HPDE6-E6E7 (cell line): ENCODE measurements at regions not wholly inside any gene's neighbourhood (a gene's known extent, or its start where the extent isn't known, plus 50 kb on each side); places are given as distances from the start of the nearest gene placed in this dataset.

ENCODE experiments used
- DNase-seq: peaks from one replicate; pipeline ENCODE4 v3.0.0; 2011; ENCODE audit warnings: missing footprints; ENCODE audit errors: extremely low spot score

- no peak for DNase-seq
Observed at GRCh38 chr5:2895196-2895595, 143.7 kb upstream of the IRX2 start.

GRCh38 chr5:2894736-2895135 lies 143.3 kb upstream of the IRX2 start:
- DNase-seq: no peak

GRCh38 chr5:2894316-2894715 lies 142.8 kb upstream of the IRX2 start:
- DNase-seq: no peak

GRCh38 chr5:2892466-2893000 lies 141.1 kb upstream of the IRX2 start:
- DNase-seq: no peak

- no peak for DNase-seq
Observed at GRCh38 chr5:2891781-2892180, 140.3 kb upstream of the IRX2 start.

GRCh38 chr5:2890011-2890410 lies 138.5 kb upstream of the IRX2 start:
- DNase-seq: no peak

- DNase-seq: no peak
Observed at GRCh38 chr5:2888520-2889060, 137.1 kb upstream of the IRX2 start.

- DNase-seq: no peak
Observed at GRCh38 chr5:2887481-2888348, 136.2 kb upstream of the IRX2 start.

GRCh38 chr5:2886531-2886930 lies 135.1 kb upstream of the IRX2 start:
- no peak for DNase-seq

- DNase-seq: no peak
Observed at GRCh38 chr5:2883771-2884170, 132.3 kb upstream of the IRX2 start.

GRCh38 chr5:2879701-2880100 lies 128.2 kb upstream of the IRX2 start:
- no peak for DNase-seq

GRCh38 chr5:2877522-2877921 lies 126.0 kb upstream of the IRX2 start:
- no peak for DNase-seq

- no peak for DNase-seq
Observed at GRCh38 chr5:2876183-2876582, 124.7 kb upstream of the IRX2 start.

- no peak for DNase-seq
Observed at GRCh38 chr5:2874099-2874498, 122.6 kb upstream of the IRX2 start.

GRCh38 chr5:2872676-2873075 lies 121.2 kb upstream of the IRX2 start:
- DNase-seq: no peak

GRCh38 chr5:2871282-2871681 lies 119.8 kb upstream of the IRX2 start:
- DNase-seq: no peak

- DNase-seq: no peak
Observed at GRCh38 chr5:2869471-2869870, 118.0 kb upstream of the IRX2 start.

- no peak for DNase-seq
Observed at GRCh38 chr5:2867373-2867933, 116.0 kb upstream of the IRX2 start.

- DNase-seq: no peak
Observed at GRCh38 chr5:2866662-2867372, 115.3 kb upstream of the IRX2 start.

GRCh38 chr5:2865856-2866255 lies 114.4 kb upstream of the IRX2 start:
- no peak for DNase-seq

- no peak for DNase-seq
Observed at GRCh38 chr5:2864515-2865105, 113.1 kb upstream of the IRX2 start.
